SK-N-MC (cell line): ENCODE measurements at regions not wholly inside any gene's neighbourhood (a gene's known extent, or its start where the extent isn't known, plus 50 kb on each side); places are given as distances from the start of the nearest gene placed in this dataset.

Experiments
- DNase-seq: peaks from one replicate; pipeline ENCODE4 v3.0.0-alpha.2; 2011; ENCODE audit warnings: low read depth, low spot score
- H3K27ac ChIP-seq: fragments of 200-600 bp; sonication (generic); 2 replicates; pipeline ENCODE4 v1.5.1; 2016; ENCODE audit warnings: mixed run types
- H3K36me3 ChIP-seq: fragments of 200-600 bp; sonication (generic); 2 replicates; pipeline ENCODE4 v1.6.1; 2017; ENCODE audit warnings: antibody characterized with exemption, low read length, mixed read lengths; ENCODE audit not compliant: insufficient read depth
- H3K4me3 ChIP-seq: fragments of 200-600 bp; sonication (generic); 2 replicates; pipeline ENCODE4 v1.5.1; 2016
- H3K9ac ChIP-seq: fragments of 200-600 bp; sonication (generic); 2 replicates; pipeline ENCODE4 v1.8.0; 2017; ENCODE audit warnings: mixed run types, mixed read lengths; ENCODE audit not compliant: insufficient read length
- H3K9me3 ChIP-seq: fragments of 200-600 bp; sonication (generic); 2 replicates; pipeline ENCODE4 v1.6.1; 2017; ENCODE audit warnings: low read depth, mild to moderate bottlenecking, antibody characterized with exemption, low read length, moderate library complexity, mixed read lengths
- EZH2 ChIP-seq: fragments of 200-600 bp; sonication (generic); IDR thresholded peaks from one replicate; pipeline ENCODE4 v1.6.1; 2017; ENCODE audit warnings: antibody characterized with exemption
- FOXP2 ChIP-seq: optimal IDR thresholded peaks from 2 replicates; pipeline ENCODE3; 2011; ENCODE audit warnings: mild to moderate bottlenecking, moderate library complexity; ENCODE audit not compliant: insufficient read depth; ENCODE audit errors: extremely low read length, control extremely low read depth
- POLR2AphosphoS5 ChIP-seq: IDR thresholded peaks from 2 replicates; pipeline ENCODE4 v1.6.1; 2012; ENCODE audit warnings: mild to moderate bottlenecking, low read depth, low read length, borderline replicate concordance

- Histone ChIP-seq H3K9ac (no peak overlapping the region), H3K9me3 (no peaks in the 10 kb centered on the region), H3K36me3 (no peaks in the 10 kb centered on the region), H3K4me3 (no peak overlapping the region), H3K27ac (no peak overlapping the region)
- TF ChIP-seq EZH2: no peak
- no peak for TF ChIP-seq POLR2AphosphoS5
- TF ChIP-seq FOXP2: no peak
- DNase-seq: no peak
These were observed 1069.5 kb downstream of the TRHDE start for GRCh38 chr12:73341559-73342247.

- no peak for DNase-seq
- Histone ChIP-seq H3K9me3 (no peaks in the 10 kb centered on the region), H3K27ac (no peak overlapping the region), H3K4me3 (no peak overlapping the region), H3K9ac (no peak overlapping the region), H3K36me3 (no peaks in the 10 kb centered on the region)
- no peak for TF ChIP-seq POLR2AphosphoS5
- no peak for TF ChIP-seq FOXP2
- TF ChIP-seq EZH2: no peak
These were observed 1070.6 kb downstream of the TRHDE start for GRCh38 chr12:73342733-73343132.

- H3K36me3 ChIP-seq: no peaks in the 10 kb centered on the region
- H3K4me3 ChIP-seq: no peak overlapping the region
- H3K9me3 ChIP-seq: no peaks in the 10 kb centered on the region
- TF ChIP-seq POLR2AphosphoS5 (no peak), FOXP2 (no peak), EZH2 (no peak)
- H3K27ac ChIP-seq: no peak overlapping the region
- no peak for DNase-seq
- no peak overlapping the region for H3K9ac ChIP-seq
These were observed 1080.7 kb downstream of the TRHDE start for GRCh38 chr12:73352826-73353225.

- H3K4me3 ChIP-seq: no peak overlapping the region
- H3K27ac ChIP-seq: no peak overlapping the region
- H3K9ac ChIP-seq: no peak overlapping the region
- TF ChIP-seq EZH2: no peak
- TF ChIP-seq POLR2AphosphoS5: no peak
- no peak for TF ChIP-seq FOXP2
- DNase-seq: no peak
- no peaks in the 10 kb centered on the region for H3K36me3 ChIP-seq
- H3K9me3 ChIP-seq: no peaks in the 10 kb centered on the region
These were observed 1089.1 kb downstream of the TRHDE start for GRCh38 chr12:73361156-73361863.

GRCh38 chr12:73361864-73362230, 1089.7 kb downstream of the TRHDE start:
- no peak for DNase-seq
- TF ChIP-seq POLR2AphosphoS5: no peak
- no peak for TF ChIP-seq EZH2
- no peak for TF ChIP-seq FOXP2

GRCh38 chr12:73362666-73363065, 1090.5 kb downstream of the TRHDE start:
- Histone ChIP-seq H3K9me3 (no peaks in the 10 kb centered on the region), H3K9ac (no peak overlapping the region), H3K4me3 (no peak overlapping the region), H3K36me3 (no peaks in the 10 kb centered on the region), H3K27ac (no peak overlapping the region)
- no peak for TF ChIP-seq FOXP2
- DNase-seq: no peak

More at GRCh38 chr12:73361864-73362230, 1089.7 kb downstream of the TRHDE start:
- Histone ChIP-seq H3K9ac (no peak overlapping the region), H3K9me3 (no peaks in the 10 kb centered on the region), H3K4me3 (no peak overlapping the region), H3K27ac (no peak overlapping the region), H3K36me3 (no peaks in the 10 kb centered on the region)

GRCh38 chr12:73372856-73373255, 1100.7 kb downstream of the TRHDE start:
- no peak for DNase-seq
- Histone ChIP-seq H3K27ac (no peak overlapping the region), H3K9me3 (no peaks in the 10 kb centered on the region), H3K9ac (no peak overlapping the region), H3K36me3 (no peaks in the 10 kb centered on the region), H3K4me3 (no peak overlapping the region)
- TF ChIP-seq POLR2AphosphoS5 (no peak), EZH2 (no peak), FOXP2 (no peak)

- no peak for TF ChIP-seq POLR2AphosphoS5
- TF ChIP-seq FOXP2: no peak
- TF ChIP-seq EZH2: no peak
- no peaks in the 10 kb centered on the region for H3K36me3 ChIP-seq
- no peak overlapping the region for H3K4me3 ChIP-seq
- no peaks in the 10 kb centered on the region for H3K9me3 ChIP-seq
- H3K9ac ChIP-seq: no peak overlapping the region
- H3K27ac ChIP-seq: no peak overlapping the region
- no peak for DNase-seq
These were observed 1102.2 kb downstream of the TRHDE start for GRCh38 chr12:73374360-73374759.
